ENCODE measurements at regions not wholly inside any gene's neighbourhood (a gene's known extent, or its start where the extent isn't known, plus 50 kb on each side); places are given as distances from the start of the nearest gene placed in this dataset.

DNA sequence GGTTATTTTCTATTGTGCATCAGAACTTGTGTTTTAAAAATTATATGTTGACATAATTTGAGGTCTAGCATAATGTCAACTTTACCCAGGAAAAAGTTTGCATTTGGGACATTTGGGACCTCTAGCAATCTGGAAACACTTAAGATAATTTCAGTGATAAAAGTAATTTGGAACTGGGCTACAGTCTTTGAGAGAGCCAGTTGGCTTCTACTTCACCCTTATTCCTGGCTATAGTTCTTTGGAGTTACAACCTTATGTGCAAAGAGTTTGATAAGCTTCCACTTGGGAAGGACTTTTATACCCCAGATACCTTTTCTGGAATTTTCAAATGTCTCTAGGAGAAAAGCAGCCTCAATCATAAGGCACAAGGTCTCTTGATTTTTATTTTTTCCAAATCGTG is 139.3 kb downstream of the ARRDC3 start:
- TF ChIP-seq POLR2A (IDR thresholded peaks at IDR 0.05) = no peak
- TF ChIP-seq, protein P1, sequence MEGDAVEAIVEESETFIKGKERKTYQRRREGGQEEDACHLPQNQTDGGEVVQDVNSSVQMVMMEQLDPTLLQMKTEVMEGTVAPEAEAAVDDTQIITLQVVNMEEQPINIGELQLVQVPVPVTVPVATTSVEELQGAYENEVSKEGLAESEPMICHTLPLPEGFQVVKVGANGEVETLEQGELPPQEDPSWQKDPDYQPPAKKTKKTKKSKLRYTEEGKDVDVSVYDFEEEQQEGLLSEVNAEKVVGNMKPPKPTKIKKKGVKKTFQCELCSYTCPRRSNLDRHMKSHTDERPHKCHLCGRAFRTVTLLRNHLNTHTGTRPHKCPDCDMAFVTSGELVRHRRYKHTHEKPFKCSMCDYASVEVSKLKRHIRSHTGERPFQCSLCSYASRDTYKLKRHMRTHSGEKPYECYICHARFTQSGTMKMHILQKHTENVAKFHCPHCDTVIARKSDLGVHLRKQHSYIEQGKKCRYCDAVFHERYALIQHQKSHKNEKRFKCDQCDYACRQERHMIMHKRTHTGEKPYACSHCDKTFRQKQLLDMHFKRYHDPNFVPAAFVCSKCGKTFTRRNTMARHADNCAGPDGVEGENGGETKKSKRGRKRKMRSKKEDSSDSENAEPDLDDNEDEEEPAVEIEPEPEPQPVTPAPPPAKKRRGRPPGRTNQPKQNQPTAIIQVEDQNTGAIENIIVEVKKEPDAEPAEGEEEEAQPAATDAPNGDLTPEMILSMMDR (IDR thresholded peaks at IDR 0.05) = no peak
